ENCODE measurements at regions not wholly inside any gene's neighbourhood (a gene's known extent, or its start where the extent isn't known, plus 50 kb on each side); places are given as distances from the start of the nearest gene placed in this dataset.

DNA sequence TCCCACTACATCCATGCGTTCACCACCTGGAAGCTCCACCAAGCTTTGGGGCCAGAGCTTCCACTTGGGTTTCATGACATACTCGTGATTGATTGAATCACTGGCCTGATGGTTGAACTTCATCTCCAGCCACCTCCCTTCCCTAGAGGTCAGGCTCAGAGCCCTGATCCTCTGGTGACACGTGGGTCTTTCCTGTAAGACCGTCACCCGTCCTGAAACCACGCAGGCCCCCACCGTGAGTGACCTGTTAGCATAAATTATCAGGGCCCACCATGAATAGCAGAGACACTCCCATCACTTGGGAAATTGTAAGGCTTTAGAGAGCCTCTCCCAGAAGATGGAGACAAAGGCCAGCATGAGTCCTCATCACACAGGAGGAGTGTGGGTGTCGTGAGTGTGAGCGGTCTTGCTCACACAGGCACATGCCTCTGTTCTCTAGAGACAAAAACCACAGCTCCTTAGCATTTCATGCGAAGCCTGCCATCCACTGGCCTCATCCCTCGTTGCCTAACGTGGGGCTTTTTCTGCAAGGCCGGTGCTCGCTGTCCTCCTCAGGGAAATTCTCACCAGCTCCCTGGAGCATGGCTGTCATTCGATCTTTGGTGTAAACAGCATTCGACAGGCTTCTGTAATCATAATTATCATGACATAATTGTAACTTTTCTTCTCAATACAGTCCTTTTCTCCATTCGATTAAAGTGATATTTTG lies 65.1 kb upstream of the DUSP22 start:
- no peak for DNase-seq

DNA sequence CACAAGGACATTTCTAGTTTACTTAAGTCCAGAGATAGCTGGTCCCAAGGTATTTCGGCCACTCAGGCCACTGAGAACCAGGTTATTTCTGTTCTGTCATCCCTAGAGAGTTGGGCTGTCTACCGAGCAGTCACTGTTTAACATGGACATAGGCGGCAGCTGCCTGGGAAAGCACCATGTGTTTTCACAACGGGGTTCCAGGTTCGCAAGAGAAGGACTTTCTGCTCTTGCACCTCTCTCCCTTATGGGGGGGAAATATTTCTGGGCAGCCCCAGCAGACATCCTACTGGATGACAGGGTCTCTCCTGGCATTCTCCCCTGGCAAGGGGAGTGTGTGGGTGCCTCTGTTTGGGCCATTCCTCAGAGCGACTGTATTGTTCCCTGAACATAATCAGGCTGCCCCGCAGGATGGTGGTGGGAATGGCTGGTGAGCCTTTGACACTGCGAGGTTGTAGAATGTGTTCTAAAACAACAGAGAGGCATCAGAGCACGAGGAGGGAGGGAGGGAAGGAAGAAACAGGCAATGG lies 64.4 kb upstream of the DUSP22 start:
- DNase-seq, result no peak

DNA sequence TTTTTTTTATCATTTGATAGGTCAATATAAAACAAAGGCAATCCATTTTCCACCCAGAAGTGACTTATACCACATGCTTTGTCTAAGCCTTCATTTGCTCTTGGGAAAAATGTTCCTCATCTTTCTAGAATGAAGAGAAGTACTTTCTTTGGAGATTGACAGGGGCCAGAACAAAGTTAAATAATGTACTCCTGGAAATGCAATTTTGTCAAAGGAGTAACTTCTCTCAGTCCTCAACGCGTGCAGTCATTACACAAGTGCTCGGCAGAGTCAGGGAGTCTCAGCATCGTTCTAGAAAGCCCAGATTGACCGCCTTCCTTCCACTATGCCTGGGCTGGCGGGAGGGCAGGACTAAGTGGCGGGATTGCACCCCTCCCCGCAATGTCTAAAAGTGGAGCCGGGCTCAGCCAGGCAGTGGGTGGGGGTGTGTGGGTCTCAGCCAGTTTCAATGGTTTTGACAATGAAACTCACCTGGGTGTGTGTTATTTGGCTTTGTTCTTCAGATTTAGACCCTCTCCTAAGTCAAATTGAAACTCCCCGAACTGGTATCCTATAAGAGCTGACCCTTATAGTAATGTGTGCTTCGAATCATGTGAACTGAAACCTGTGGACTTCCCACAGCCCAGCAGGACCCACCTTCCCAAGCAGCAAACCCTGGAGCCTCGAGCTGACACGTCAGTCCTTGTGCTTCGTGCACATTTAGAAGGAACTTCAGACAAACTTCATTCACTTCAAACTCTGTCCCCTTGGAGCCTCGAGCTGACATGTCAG lies 63.2 kb upstream of the DUSP22 start:
- no peak for DNase-seq

DNA sequence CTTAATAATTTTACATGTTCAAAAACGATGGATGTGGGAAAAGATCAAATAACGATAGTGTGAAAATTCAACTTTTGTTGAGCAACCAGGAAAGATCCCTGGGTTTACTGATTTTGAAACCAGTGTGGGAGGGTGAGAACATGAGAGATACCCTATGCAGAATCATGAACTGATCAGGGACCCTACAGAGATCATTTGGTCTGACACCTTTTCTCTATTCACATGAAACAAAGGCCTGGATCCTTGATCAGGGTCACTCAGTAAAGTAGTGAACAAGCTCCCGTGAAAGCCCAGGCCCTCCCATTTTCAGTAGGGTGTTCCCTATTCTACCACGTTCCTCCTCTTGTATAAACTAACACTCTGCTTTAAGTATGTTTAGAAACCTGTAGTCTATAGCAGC lies 60.5 kb upstream of the DUSP22 start:
- no peak for DNase-seq

DNA sequence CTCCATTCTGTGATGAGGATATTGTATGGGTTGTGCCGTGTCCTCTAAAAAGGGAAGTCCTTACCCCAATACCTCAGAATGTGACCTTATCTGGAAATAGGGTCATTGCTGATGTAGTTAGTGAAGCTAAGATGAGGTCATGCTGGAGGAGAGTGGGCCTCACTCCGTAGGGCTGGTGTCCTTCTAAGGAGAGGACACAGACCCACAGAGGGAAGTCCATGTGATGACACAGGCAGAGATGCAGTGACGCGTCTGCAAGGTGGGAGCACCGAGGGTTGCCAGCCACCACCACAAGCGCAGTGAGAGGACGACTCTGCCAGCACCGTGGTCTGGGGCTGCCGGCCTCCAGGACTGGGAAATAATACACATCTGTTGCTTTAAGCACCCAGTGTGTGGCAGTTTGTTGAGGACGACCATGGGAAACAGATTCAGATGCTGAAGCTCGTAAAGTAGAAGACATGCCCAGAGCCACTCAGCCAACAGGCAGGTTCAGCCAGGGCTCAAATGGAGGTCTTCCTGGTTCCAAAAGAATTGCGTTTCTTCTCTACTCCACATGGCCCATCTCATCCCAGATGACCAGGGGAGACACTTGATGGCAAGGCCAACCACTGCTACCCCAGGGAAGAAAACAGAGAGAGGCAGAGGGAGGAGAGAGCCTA lies 59.2 kb upstream of the DUSP22 start:
- no peak for DNase-seq

DNA sequence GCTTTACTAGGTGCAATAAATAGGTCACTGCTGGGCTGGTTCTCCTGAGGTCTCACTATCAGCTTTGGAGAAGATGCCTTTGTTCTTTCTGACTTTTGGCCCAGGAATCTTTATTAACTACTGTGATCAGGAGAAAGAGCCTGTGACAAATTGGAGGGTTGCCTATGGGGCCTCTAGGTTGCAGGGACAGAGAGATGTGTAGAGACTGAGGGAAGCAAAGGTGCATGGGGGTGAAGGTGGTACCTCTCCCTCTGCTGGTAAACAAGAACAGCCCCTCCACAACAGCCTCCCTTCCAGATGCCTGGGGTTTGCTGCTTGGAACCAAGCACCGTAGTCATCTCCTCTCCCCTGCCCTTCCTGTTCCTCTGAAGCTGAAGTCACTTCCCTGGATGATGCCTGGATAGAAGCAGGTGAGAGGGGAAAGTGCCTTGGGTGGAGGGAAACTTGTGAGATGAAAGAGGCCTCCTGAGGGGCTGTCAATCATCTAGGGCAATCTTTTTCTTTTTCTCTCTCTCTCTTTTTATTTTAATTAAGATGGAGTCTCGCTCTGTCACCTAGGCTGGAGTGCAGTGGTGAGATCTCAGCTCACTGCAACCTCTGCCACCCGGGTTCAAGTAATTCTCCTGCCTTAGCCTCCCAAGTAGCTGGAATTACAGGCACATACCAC lies 57.4 kb upstream of the DUSP22 start:
- DNase-seq, result no peak

DNA sequence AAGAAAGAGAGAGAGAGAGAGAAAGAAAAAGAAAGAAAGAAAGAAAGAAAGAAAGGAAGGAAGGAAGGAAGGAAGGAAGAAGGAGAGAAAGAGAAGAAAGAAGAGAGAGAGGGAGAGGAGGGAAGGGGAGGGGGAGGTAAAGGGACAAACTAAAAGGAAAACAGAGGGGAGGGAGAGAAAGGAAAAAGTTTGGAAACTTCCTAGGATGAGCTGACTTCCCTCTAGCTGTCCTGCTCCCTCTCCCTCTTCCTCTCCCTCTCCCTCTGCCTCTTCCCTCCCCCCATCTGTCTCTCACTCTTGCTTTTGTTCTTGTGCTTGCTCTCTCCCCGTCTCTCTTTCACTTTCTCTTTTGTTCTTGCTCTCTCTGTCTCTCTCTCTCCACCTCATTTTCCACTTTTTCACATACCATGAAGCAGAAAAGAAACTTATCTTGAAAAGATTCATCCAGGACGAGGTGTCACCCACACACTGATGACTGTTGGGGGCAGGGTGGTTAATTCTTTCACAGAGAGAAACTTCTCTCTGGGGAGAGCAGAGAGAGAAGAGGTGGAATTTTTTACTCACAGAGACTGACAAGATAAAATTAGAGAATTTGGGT lies 56.4 kb upstream of the DUSP22 start:
- DNase-seq, result peak; percentile 73 to 75

DNA sequence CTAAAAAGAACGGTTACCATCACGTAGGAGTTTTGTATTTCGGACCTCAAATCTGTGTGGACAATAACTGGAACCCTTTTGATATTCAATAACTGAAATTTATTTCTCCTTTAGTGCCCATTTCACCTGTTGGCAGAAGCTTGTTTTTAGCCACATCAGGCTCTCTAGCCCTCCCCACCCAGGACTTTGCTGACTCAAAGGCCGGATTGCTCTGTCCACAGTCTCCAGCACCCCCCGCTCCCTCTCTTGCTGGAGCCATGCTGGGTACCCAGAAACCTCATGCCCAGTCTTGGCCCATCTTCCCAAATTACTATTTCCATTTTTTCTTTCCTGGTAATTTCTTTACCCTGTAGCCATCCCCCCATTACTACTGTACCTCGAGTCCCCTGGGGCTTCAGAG lies 55.8 kb upstream of the DUSP22 start:
- DNase-seq, result no peak

DNA sequence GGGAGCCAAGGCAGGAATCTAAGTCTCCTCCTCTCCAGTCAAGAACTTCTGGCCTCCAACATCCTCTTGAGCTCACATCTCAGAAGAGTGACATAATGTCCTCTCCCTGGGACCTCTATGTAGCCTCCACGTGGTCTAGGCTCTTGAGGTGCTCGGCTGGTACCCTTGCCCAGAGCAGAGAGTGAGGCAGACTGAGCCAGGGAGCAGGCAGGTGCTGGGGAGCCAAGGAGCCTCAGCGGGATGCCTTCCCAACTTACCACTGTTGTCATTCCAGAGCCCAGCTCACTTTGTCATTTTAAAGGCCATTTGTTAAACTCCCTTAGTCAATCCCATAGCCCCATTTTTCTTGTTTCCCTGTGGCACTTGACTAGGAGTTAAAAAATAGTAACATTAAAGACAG lies 52.1 kb upstream of the DUSP22 start:
- no peak for DNase-seq

DNA sequence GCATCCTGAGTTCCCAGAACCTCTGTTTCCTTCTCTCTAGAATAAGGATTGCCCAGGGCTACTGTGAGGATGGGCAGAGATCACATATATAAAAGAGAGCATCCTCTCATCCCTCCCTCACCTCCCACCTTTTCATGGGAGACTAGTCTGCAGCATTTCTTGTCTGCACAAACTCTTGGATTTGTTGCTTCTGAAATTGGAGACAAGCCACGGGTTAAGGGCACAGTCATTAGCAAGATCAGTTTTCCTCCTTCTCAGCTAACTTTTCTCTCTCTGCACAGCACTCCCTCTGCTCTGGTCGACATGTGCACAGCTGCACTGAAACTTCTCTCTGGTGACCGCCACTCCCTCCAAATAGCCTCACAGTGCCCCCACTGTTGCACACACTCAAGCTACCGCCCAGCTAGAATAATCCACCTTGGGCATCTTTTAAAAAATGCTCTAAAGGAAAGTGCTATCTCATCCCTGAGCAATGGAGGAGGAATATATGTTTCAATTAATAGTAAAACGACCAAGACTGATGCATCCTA lies 50.9 kb upstream of the DUSP22 start:
- no peak for DNase-seq
